SK-N-SH treated with all-trans-retinoic acid at 6 μM for 48 hours (cell line): ENCODE measurements at regions not wholly inside any gene's neighbourhood (a gene's known extent, or its start where the extent isn't known, plus 50 kb on each side); places are given as distances from the start of the nearest gene placed in this dataset.

Experiments used
- ATAC-seq: fragments of 200-7000 bp; cut with Tn5 transposase; 3 replicates; pipeline ENCODE4 v1.9.1; 2020; ENCODE audit warnings: mild to moderate bottlenecking, moderate library complexity
- ARNTL ChIP-seq: fragments of 450-650 bp; formaldehyde crosslinking; IDR thresholded peaks from 2 replicates; pipeline ENCODE4 v1.5.0; 2020; ENCODE audit warnings: low read depth, mild to moderate bottlenecking, moderate library complexity, borderline replicate concordance
- BACH2 ChIP-seq: fragments of 250-450 bp; sonication (Bioruptor Pico); IDR thresholded peaks from 2 replicates; pipeline ENCODE4 v1.9.0; 2021; ENCODE audit warnings: mild to moderate bottlenecking, borderline replicate concordance
- CREB5 ChIP-seq: fragments of 250-450 bp; sonication (Bioruptor Pico); IDR thresholded peaks from 2 replicates; pipeline ENCODE4 v1.5.1; 2020; ENCODE audit warnings: low read depth, mild to moderate bottlenecking, moderate library complexity
- CSDC2 ChIP-seq: fragments of 250-450 bp; sonication (Bioruptor Pico); IDR thresholded peaks from 2 replicates; pipeline ENCODE4 v1.5.0; 2020; ENCODE audit warnings: mild to moderate bottlenecking, moderate library complexity
- CSRNP3 ChIP-seq: fragments of 250-450 bp; sonication (Bioruptor Pico); IDR thresholded peaks from 2 replicates; pipeline ENCODE4 v1.5.1; 2021; ENCODE audit warnings: mild to moderate bottlenecking, moderate library complexity
- ESRRG ChIP-seq: fragments of 250-450 bp; sonication (Bioruptor Pico); IDR thresholded peaks from 2 replicates; pipeline ENCODE4 v1.6.1; 2021; ENCODE audit warnings: mild to moderate bottlenecking
- ISL1 ChIP-seq: fragments of 250-450 bp; sonication (Bioruptor Pico); IDR thresholded peaks from 2 replicates; pipeline ENCODE4 v2.1.2; 2022; ENCODE audit warnings: mild to moderate bottlenecking, moderate library complexity
- OSR1 ChIP-seq: fragments of 250-450 bp; sonication (Bioruptor Pico); IDR thresholded peaks from 2 replicates; pipeline ENCODE4 v1.8.0; 2022; ENCODE audit warnings: moderate library complexity, mild to moderate bottlenecking, inconsistent platforms
- PATZ1 ChIP-seq: fragments of 250-450 bp; sonication (Bioruptor Pico); IDR thresholded peaks from 2 replicates; pipeline ENCODE4 v1.8.0; 2020; ENCODE audit warnings: mild to moderate bottlenecking, moderate library complexity, borderline replicate concordance
- POU6F1 ChIP-seq: fragments of 250-450 bp; sonication (Bioruptor Pico); IDR thresholded peaks from 2 replicates; pipeline ENCODE4 v1.8.0; 2021; ENCODE audit warnings: low read depth, mild to moderate bottlenecking, moderate library complexity, borderline replicate concordance
- PPARA ChIP-seq: fragments of 250-450 bp; sonication (Bioruptor Pico); IDR thresholded peaks from 2 replicates; pipeline ENCODE4 v1.5.0; 2020; ENCODE audit warnings: mild to moderate bottlenecking, borderline replicate concordance
- SNAI2 ChIP-seq: fragments of 250-450 bp; sonication (Bioruptor Pico); IDR thresholded peaks from 2 replicates; pipeline ENCODE4 v1.5.0; 2020; ENCODE audit warnings: mild to moderate bottlenecking, moderate library complexity
- TCF4 ChIP-seq: fragments of 250-450 bp; sonication (Bioruptor Pico); IDR thresholded peaks from 2 replicates; pipeline ENCODE4 v1.8.0; 2021; ENCODE audit warnings: mild to moderate bottlenecking, moderate library complexity, borderline replicate concordance
- TOX ChIP-seq: fragments of 250-450 bp; sonication (Bioruptor Pico); IDR thresholded peaks from 2 replicates; pipeline ENCODE4 v1.8.0; 2021; ENCODE audit warnings: mild to moderate bottlenecking, moderate library complexity, borderline replicate concordance
- TSHZ2 ChIP-seq: fragments of 250-450 bp; sonication (Bioruptor Pico); IDR thresholded peaks from 2 replicates; pipeline ENCODE4 v1.5.0; 2020; ENCODE audit warnings: mild to moderate bottlenecking, moderate library complexity
- ZC3H10 ChIP-seq: fragments of 250-450 bp; sonication (Bioruptor Pico); IDR thresholded peaks from 2 replicates; pipeline ENCODE4 v1.5.1; 2021; ENCODE audit warnings: mild to moderate bottlenecking, moderate library complexity
- ZFP3 ChIP-seq: fragments of 250-450 bp; sonication (Bioruptor Pico); IDR thresholded peaks from 2 replicates; pipeline ENCODE4 v1.5.0; 2020; ENCODE audit warnings: mild to moderate bottlenecking, moderate library complexity
- ZFP30 ChIP-seq: fragments of 450-650 bp; formaldehyde crosslinking; IDR thresholded peaks from 2 replicates; pipeline ENCODE4 v1.5.0; 2022; ENCODE audit warnings: mild to moderate bottlenecking, moderate library complexity
- ZNF565 ChIP-seq: fragments of 450-650 bp; formaldehyde crosslinking; conservative IDR thresholded peaks from 2 replicates; pipeline ENCODE4 v1.5.0; 2020; ENCODE audit warnings: low read depth, mild to moderate bottlenecking, moderate library complexity
- ZNF70 ChIP-seq: fragments of 450-650 bp; formaldehyde crosslinking; IDR thresholded peaks from 2 replicates; pipeline ENCODE4 v1.5.0; 2020; ENCODE audit warnings: mild to moderate bottlenecking, moderate library complexity
- ZNF8 ChIP-seq: fragments of 450-650 bp; formaldehyde crosslinking; IDR thresholded peaks from 2 replicates; pipeline ENCODE4 v1.5.0; 2020; ENCODE audit warnings: mild to moderate bottlenecking, moderate library complexity

- no peak for ATAC-seq
- TF ChIP-seq BACH2 (CRISPR knock-in tag) (no peak), ISL1 (CRISPR knock-in tag) (no peak), ZFP3 (no peak), PPARA (no peak), ZC3H10 (CRISPR knock-in tag) (no peak), TCF4 (CRISPR knock-in tag) (no peak)
Observed at GRCh38 chr9:22206833-22207232, 197.7 kb upstream of the CDKN2B start.

GRCh38 chr9:22208846-22209585 lies 199.9 kb upstream of the CDKN2B start:
- ATAC-seq, result peak; percentile 4; the same call in 1 of the 3 replicates
- TF ChIP-seq CSDC2 (CRISPR knock-in tag) (no peak), PATZ1 (no peak), ZFP30 (CRISPR knock-in tag) (no peak), CSRNP3 (CRISPR knock-in tag) (no peak), ZNF8 (CRISPR knock-in tag) (no peak), SNAI2 (no peak), ZC3H10 (CRISPR knock-in tag) (no peak), ARNTL (CRISPR knock-in tag) (no peak), ESRRG (CRISPR knock-in tag) (no peak), PPARA (no peak), CREB5 (CRISPR knock-in tag) (no peak), ZFP3 (no peak)
- TF ChIP-seq, all 23 proteins: peak for 0

GRCh38 chr9:22210262-22210661 lies 201.2 kb upstream of the CDKN2B start:
- ATAC-seq, result no peak
- TF ChIP-seq OSR1 (no peak), ZNF8 (CRISPR knock-in tag) (no peak), POU6F1 (CRISPR knock-in tag) (no peak), CSDC2 (CRISPR knock-in tag) (no peak), TCF4 (CRISPR knock-in tag) (no peak), ZFP3 (no peak), ZNF70 (CRISPR knock-in tag) (no peak), ARNTL (CRISPR knock-in tag) (no peak), ZNF565 (no peak), ESRRG (CRISPR knock-in tag) (no peak), TOX (CRISPR knock-in tag) (no peak), SNAI2 (no peak), CREB5 (CRISPR knock-in tag) (no peak), BACH2 (CRISPR knock-in tag) (no peak), ZC3H10 (CRISPR knock-in tag) (no peak), PATZ1 (no peak), TSHZ2 (CRISPR knock-in tag) (no peak)
- TF ChIP-seq, all 23 proteins: peak for 0
